GM23338 (cell line): ENCODE measurements at regions not wholly inside any gene's neighbourhood (a gene's known extent, or its start where the extent isn't known, plus 50 kb on each side); places are given as distances from the start of the nearest gene placed in this dataset.

Source experiments
- ATAC-seq: fragments of 200-7000 bp; cut with Tn5 transposase; 3 replicates; pipeline ENCODE4 v1.9.1; 2020
- DNase-seq: peaks from one replicate; pipeline ENCODE4 v3.0.0-alpha.2; 2015; ENCODE audit warnings: low spot score
- H2AFZ ChIP-seq: fragments of 200-600 bp; sonication (generic); 2 replicates; pipeline ENCODE4 v1.8.0; 2016; ENCODE audit warnings: antibody characterized with exemption, mild to moderate bottlenecking, moderate library complexity
- H3F3A ChIP-seq: fragments of 200-600 bp; sonication (generic); replicated peaks from 2 replicates; pipeline ENCODE4 v1.8.0; 2017; ENCODE audit warnings: antibody characterized with exemption, mixed run types, low read depth
- H3K27ac ChIP-seq: fragments of 200-600 bp; sonication (generic); 2 replicates; pipeline ENCODE4 v1.6.1; 2016; ENCODE audit warnings: low read depth
- H3K27me3 ChIP-seq: fragments of 200-600 bp; sonication (generic); 2 replicates; pipeline ENCODE4 v1.8.0; 2016; ENCODE audit warnings: mild to moderate bottlenecking, mixed run types, moderate library complexity; ENCODE audit not compliant: insufficient read depth
- H3K36me3 ChIP-seq: fragments of 200-600 bp; sonication (generic); 2 replicates; pipeline ENCODE4 v1.8.0; 2016; ENCODE audit warnings: mild to moderate bottlenecking; ENCODE audit not compliant: insufficient read depth
- H3K4me1 ChIP-seq: fragments of 200-600 bp; sonication (generic); 2 replicates; pipeline ENCODE4 v1.8.0; 2016; ENCODE audit warnings: mild to moderate bottlenecking, moderate library complexity; ENCODE audit not compliant: insufficient read depth
- H3K4me2 ChIP-seq: fragments of 200-600 bp; sonication (generic); 2 replicates; pipeline ENCODE4 v1.7.1; 2017; ENCODE audit warnings: mixed run types
- H3K4me3 ChIP-seq: fragments of 200-600 bp; sonication (generic); 2 replicates; pipeline ENCODE4 v1.6.1; 2016; ENCODE audit warnings: mixed run types
- H3K79me2 ChIP-seq: fragments of 200-600 bp; sonication (generic); replicated peaks from 2 replicates; pipeline ENCODE4 v1.8.0; 2017; ENCODE audit warnings: mild to moderate bottlenecking; ENCODE audit not compliant: insufficient read depth
- H3K9me2 ChIP-seq: fragments of 200-600 bp; sonication (generic); 2 replicates; pipeline ENCODE4 v1.8.0; 2017; ENCODE audit not compliant: insufficient read depth
- H4K20me1 ChIP-seq: fragments of 200-600 bp; sonication (generic); replicated peaks from 2 replicates; pipeline ENCODE4 v1.8.0; 2017; ENCODE audit warnings: mild to moderate bottlenecking; ENCODE audit not compliant: insufficient read depth
- H3K27ac Mint-ChIP-seq: 2 replicates; pipeline ENCODE4 v1.8.0; 2020; ENCODE audit warnings: inconsistent platforms, mild to moderate bottlenecking, moderate library complexity, mixed read lengths
- H3K27me3 Mint-ChIP-seq: 3 replicates; pipeline ENCODE4 v1.8.0; 2022; ENCODE audit warnings: low read depth, mild to moderate bottlenecking, moderate library complexity, mixed read lengths, inconsistent platforms; ENCODE audit not compliant: insufficient read depth, poor library complexity
- H3K36me3 Mint-ChIP-seq: 3 replicates; pipeline ENCODE4 v1.8.0; 2021; ENCODE audit warnings: low read depth, mild to moderate bottlenecking, inconsistent platforms, moderate library complexity, mixed read lengths
- H3K4me1 Mint-ChIP-seq: 3 replicates; pipeline ENCODE4 v1.8.0; 2020; ENCODE audit warnings: mild to moderate bottlenecking, inconsistent platforms, mixed read lengths
- H3K4me3 Mint-ChIP-seq: 3 replicates; pipeline ENCODE4 v1.8.0; 2021; ENCODE audit warnings: moderate library complexity, mild to moderate bottlenecking, inconsistent platforms, mixed read lengths
- H3K9me3 Mint-ChIP-seq: 3 replicates; pipeline ENCODE4 v1.8.0; 2020; ENCODE audit warnings: moderate library complexity, mild to moderate bottlenecking, inconsistent platforms, mixed read lengths
- CREB1 ChIP-seq: fragments of 250-450 bp; sonication (Bioruptor Pico); IDR thresholded peaks from 2 replicates; pipeline ENCODE4 v1.5.0; 2020; ENCODE audit warnings: low read depth, mild to moderate bottlenecking, moderate library complexity
- EZH2phosphoT487 ChIP-seq: fragments of 200-600 bp; sonication (generic); IDR thresholded peaks from one replicate; pipeline ENCODE4 v1.8.1; 2018; ENCODE audit warnings: antibody characterized with exemption; ENCODE audit not compliant: unreplicated experiment
- JUNB ChIP-seq: IDR thresholded peaks from one replicate; pipeline ENCODE4 v1.6.1; 2016; ENCODE audit warnings: antibody characterized with exemption; ENCODE audit not compliant: unreplicated experiment
- POLR2AphosphoS5 ChIP-seq: IDR thresholded peaks from 2 replicates; pipeline ENCODE4 v1.6.1; 2016; ENCODE audit warnings: antibody characterized with exemption, low read depth
- ZNF114 ChIP-seq: fragments of 250-450 bp; sonication (Bioruptor Pico); IDR thresholded peaks from 2 replicates; pipeline ENCODE4 v1.5.0; 2020; ENCODE audit warnings: mild to moderate bottlenecking, moderate library complexity
- ZNF331 ChIP-seq: fragments of 250-450 bp; sonication (Bioruptor Pico); IDR thresholded peaks from 2 replicates; pipeline ENCODE4 v1.5.0; 2020; ENCODE audit warnings: low read depth, mild to moderate bottlenecking, moderate library complexity
- TF ChIP-seq, protein P1 (sequence below), 2 experiments: fragments of 200-600 bp in 1 of 2; sonication (generic) in 1 of 2; conservative IDR thresholded peaks; 2 replicates each; pipeline versions ENCODE4 v1.5.1 to v1.6.1; 2016 to 2017; ENCODE audit warnings: antibody characterized with exemption in 2 of 2, low read depth in 2 of 2, mild to moderate bottlenecking in 2 of 2, moderate library complexity in 1 of 2
- TF ChIP-seq, protein P2 (sequence below): IDR thresholded peaks from one replicate; pipeline ENCODE4 v1.6.1; 2018; ENCODE audit warnings: antibody characterized with exemption; ENCODE audit not compliant: unreplicated experiment
- TF ChIP-seq, protein P3 (sequence below): IDR thresholded peaks from 2 replicates; pipeline ENCODE4 v1.6.1; 2016; ENCODE audit warnings: antibody characterized with exemption

DNA sequence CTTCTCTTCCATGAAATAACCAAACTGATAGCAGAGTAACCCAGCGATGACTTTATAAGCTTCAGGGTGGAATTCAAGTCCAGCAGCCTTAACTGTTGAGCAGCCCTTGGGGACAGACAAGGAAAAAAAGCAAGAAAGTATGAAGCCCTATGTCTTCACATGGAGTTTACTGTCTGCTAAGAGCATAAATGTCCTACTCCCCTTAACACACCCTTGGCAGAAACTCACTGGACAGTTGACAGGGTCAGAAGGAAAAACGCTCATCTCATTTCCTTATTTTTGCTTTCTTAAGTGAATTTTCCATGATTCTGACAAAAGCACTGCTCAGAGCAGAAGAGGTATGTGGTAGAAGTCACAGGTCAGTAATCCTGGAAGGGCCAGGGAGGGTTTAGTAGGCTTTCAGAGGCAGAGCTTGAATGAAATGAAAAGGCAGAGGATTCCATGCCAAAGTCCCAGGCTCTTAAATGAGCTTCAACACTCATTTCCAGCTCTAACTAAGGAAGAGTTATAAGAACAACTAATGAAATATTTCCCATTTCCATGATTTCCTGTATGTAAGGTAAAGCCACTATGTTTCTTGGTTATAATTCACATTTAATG, 683.3 kb upstream of the KLHL29 start:
- H3K27ac Mint-ChIP-seq = no peak overlapping the region; the same call in 1 of the 2 replicates
- no peaks in the 10 kb centered on the region for H3K4me1 Mint-ChIP-seq
- no peak overlapping the region for H3K27ac ChIP-seq
- ATAC-seq (no peak), DNase-seq (no peak)
- no peaks in the 10 kb centered on the region for H3F3A ChIP-seq
- no peaks in the 10 kb centered on the region for H3K36me3 Mint-ChIP-seq
- no peak overlapping the region for H3K4me2 ChIP-seq
- no peaks in the 10 kb centered on the region for H3K79me2 ChIP-seq
- TF ChIP-seq ZNF331 (CRISPR knock-in tag) (no peak), JUNB (no peak), POLR2AphosphoS5 (no peak), ZNF114 (CRISPR knock-in tag) (no peak), EZH2phosphoT487 (no peak), CREB1 (no peak)
- TF ChIP-seq, protein P1, sequence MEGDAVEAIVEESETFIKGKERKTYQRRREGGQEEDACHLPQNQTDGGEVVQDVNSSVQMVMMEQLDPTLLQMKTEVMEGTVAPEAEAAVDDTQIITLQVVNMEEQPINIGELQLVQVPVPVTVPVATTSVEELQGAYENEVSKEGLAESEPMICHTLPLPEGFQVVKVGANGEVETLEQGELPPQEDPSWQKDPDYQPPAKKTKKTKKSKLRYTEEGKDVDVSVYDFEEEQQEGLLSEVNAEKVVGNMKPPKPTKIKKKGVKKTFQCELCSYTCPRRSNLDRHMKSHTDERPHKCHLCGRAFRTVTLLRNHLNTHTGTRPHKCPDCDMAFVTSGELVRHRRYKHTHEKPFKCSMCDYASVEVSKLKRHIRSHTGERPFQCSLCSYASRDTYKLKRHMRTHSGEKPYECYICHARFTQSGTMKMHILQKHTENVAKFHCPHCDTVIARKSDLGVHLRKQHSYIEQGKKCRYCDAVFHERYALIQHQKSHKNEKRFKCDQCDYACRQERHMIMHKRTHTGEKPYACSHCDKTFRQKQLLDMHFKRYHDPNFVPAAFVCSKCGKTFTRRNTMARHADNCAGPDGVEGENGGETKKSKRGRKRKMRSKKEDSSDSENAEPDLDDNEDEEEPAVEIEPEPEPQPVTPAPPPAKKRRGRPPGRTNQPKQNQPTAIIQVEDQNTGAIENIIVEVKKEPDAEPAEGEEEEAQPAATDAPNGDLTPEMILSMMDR (conservative IDR thresholded peaks at IDR 0.05; ENCODE audit: low read depth in 2 of 2) = no peak
- TF ChIP-seq, protein P2, sequence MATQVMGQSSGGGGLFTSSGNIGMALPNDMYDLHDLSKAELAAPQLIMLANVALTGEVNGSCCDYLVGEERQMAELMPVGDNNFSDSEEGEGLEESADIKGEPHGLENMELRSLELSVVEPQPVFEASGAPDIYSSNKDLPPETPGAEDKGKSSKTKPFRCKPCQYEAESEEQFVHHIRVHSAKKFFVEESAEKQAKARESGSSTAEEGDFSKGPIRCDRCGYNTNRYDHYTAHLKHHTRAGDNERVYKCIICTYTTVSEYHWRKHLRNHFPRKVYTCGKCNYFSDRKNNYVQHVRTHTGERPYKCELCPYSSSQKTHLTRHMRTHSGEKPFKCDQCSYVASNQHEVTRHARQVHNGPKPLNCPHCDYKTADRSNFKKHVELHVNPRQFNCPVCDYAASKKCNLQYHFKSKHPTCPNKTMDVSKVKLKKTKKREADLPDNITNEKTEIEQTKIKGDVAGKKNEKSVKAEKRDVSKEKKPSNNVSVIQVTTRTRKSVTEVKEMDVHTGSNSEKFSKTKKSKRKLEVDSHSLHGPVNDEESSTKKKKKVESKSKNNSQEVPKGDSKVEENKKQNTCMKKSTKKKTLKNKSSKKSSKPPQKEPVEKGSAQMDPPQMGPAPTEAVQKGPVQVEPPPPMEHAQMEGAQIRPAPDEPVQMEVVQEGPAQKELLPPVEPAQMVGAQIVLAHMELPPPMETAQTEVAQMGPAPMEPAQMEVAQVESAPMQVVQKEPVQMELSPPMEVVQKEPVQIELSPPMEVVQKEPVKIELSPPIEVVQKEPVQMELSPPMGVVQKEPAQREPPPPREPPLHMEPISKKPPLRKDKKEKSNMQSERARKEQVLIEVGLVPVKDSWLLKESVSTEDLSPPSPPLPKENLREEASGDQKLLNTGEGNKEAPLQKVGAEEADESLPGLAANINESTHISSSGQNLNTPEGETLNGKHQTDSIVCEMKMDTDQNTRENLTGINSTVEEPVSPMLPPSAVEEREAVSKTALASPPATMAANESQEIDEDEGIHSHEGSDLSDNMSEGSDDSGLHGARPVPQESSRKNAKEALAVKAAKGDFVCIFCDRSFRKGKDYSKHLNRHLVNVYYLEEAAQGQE = no peak
- H3K27me3 Mint-ChIP-seq = no peaks in the 10 kb centered on the region
- no peak overlapping the region for H3K4me3 Mint-ChIP-seq
- no peaks in the 10 kb centered on the region; the same call in 1 of the 2 replicates for H3K9me2 ChIP-seq
- 0 out of 2 replicates have a peak overlapping the region, but pooled peaks have one; percentile 33 for H2AFZ ChIP-seq
- H3K27me3 ChIP-seq = no peaks in the 10 kb centered on the region
- no peaks in the 10 kb centered on the region for H3K4me1 ChIP-seq
- no peak overlapping the region for H3K4me3 ChIP-seq
- no peaks in the 10 kb centered on the region for H3K36me3 ChIP-seq
- H3K9me3 Mint-ChIP-seq = no peaks in the 10 kb centered on the region
- no peaks in the 10 kb centered on the region for H4K20me1 ChIP-seq

DNA sequence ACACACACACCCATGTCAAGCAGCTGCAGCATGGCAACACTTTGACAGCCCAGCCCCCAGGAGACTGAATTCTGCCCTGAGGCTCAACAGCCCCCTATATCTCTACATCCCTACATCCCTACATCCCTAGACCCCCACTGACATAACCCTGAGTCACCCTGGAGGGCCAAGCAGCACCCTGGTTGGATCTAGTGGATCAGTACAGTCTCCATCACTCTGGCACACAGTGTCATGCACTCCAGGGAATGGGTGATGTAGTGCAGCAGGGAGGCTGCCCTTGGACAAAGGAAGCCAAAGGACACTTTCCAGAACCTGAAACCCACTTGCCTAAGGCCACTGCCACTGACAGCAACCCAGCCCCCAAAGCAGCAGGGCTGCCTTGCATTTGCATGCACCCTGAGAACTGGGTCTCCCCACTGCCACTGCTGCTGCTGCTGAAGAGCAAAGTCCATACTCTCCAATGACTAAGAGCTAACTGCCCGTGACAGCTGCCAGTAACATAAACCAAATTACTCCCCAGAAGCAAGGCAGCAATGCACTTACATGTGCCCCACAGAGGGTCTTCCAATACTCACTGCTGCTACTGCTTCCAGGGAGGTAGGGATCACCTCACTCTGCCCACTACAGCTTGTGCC, 681.6 kb upstream of the KLHL29 start:
- H3K4me1 ChIP-seq = no peaks in the 10 kb centered on the region
- no peaks in the 10 kb centered on the region for H3K4me1 Mint-ChIP-seq
- no peak overlapping the region for H3K27ac Mint-ChIP-seq
- H3K36me3 ChIP-seq = peaks cover 3% of the 10 kb centered on the region; the same call in 1 of the 2 replicates
- no peak for ATAC-seq
- H3K4me2 ChIP-seq = no peak overlapping the region
- no peaks in the 10 kb centered on the region for H4K20me1 ChIP-seq
- H3K27me3 ChIP-seq = no peaks in the 10 kb centered on the region
- H3K27ac ChIP-seq = no peak overlapping the region
- H3K9me2 ChIP-seq = 0 out of 2 replicates have a peak, but pooled peaks cover 3% of the 10 kb centered on the region
- H3K79me2 ChIP-seq = no peaks in the 10 kb centered on the region
- DNase-seq = no peak
- no peaks in the 10 kb centered on the region for H3F3A ChIP-seq
- H2AFZ ChIP-seq = no peak overlapping the region
- H3K27me3 Mint-ChIP-seq = no peaks in the 10 kb centered on the region
- H3K9me3 Mint-ChIP-seq = no peaks in the 10 kb centered on the region; the same call in 2 of the 3 replicates
- no peak overlapping the region for H3K4me3 ChIP-seq
- H3K4me3 Mint-ChIP-seq = no peak overlapping the region
- no peaks in the 10 kb centered on the region for H3K36me3 Mint-ChIP-seq
- TF ChIP-seq, protein P2 = no peak
- no peak for TF ChIP-seq ZNF114 (CRISPR knock-in tag)
- TF ChIP-seq, protein P3, sequence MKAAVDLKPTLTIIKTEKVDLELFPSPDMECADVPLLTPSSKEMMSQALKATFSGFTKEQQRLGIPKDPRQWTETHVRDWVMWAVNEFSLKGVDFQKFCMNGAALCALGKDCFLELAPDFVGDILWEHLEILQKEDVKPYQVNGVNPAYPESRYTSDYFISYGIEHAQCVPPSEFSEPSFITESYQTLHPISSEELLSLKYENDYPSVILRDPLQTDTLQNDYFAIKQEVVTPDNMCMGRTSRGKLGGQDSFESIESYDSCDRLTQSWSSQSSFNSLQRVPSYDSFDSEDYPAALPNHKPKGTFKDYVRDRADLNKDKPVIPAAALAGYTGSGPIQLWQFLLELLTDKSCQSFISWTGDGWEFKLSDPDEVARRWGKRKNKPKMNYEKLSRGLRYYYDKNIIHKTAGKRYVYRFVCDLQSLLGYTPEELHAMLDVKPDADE = no peak
